WERI-Rb-1 (cell line): ENCODE measurements at regions not wholly inside any gene's neighbourhood (a gene's known extent, or its start where the extent isn't known, plus 50 kb on each side); places are given as distances from the start of the nearest gene placed in this dataset.

Source experiments
- DNase-seq: peaks from one replicate; pipeline ENCODE4 v3.0.0-alpha.2; 2020
- H3K27ac ChIP-seq: fragments of 250-450 bp; sonication (Bioruptor Pico); 2 replicates; pipeline ENCODE4 v1.5.1; 2020; ENCODE audit warnings: mild to moderate bottlenecking, moderate library complexity
- H3K27me3 ChIP-seq: fragments of 250-450 bp; sonication (Bioruptor Pico); 2 replicates; pipeline ENCODE4 v1.5.1; 2021; ENCODE audit warnings: mild to moderate bottlenecking, low read depth, moderate library complexity; ENCODE audit not compliant: insufficient read depth, severe bottlenecking
- H3K36me3 ChIP-seq: fragments of 250-450 bp; sonication (Bioruptor Pico); 2 replicates; pipeline ENCODE4 v1.5.1; 2020; ENCODE audit warnings: mild to moderate bottlenecking, moderate library complexity
- H3K4me3 ChIP-seq: 2 replicates; pipeline ENCODE4 v1.5.1; 2011; ENCODE audit warnings: low read depth, mild to moderate bottlenecking, control low read depth, low read length
- H3K9me3 ChIP-seq: fragments of 250-450 bp; sonication (Bioruptor Pico); 2 replicates; pipeline ENCODE4 v1.5.1; 2021; ENCODE audit warnings: mild to moderate bottlenecking, moderate library complexity; ENCODE audit not compliant: severe bottlenecking
- TF ChIP-seq, protein P1 (sequence below): IDR thresholded peaks from 2 replicates; pipeline ENCODE4 v1.5.1; 2011; ENCODE audit warnings: low read depth, mild to moderate bottlenecking, control low read depth, inconsistent platforms, low read length

DNA sequence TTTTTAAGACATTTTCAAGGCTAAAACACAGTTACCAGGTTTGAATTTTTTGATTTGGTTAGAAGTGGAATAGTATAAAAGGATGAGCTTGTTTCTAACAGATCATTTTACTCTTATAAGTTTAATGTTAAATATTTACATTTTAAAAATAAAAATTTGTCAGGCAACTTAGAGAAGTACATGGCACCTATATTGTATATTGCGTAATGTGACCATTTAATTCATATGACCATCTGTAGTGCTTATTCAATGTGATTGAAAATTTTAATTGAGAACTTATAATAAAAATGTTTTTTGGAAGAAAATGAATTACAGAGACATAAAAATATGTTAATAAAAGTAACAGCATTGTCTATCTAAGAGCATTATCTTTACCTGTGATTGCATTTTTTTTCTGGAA, 1632.4 kb downstream of the RPA4 start:
- TF ChIP-seq, protein P1, sequence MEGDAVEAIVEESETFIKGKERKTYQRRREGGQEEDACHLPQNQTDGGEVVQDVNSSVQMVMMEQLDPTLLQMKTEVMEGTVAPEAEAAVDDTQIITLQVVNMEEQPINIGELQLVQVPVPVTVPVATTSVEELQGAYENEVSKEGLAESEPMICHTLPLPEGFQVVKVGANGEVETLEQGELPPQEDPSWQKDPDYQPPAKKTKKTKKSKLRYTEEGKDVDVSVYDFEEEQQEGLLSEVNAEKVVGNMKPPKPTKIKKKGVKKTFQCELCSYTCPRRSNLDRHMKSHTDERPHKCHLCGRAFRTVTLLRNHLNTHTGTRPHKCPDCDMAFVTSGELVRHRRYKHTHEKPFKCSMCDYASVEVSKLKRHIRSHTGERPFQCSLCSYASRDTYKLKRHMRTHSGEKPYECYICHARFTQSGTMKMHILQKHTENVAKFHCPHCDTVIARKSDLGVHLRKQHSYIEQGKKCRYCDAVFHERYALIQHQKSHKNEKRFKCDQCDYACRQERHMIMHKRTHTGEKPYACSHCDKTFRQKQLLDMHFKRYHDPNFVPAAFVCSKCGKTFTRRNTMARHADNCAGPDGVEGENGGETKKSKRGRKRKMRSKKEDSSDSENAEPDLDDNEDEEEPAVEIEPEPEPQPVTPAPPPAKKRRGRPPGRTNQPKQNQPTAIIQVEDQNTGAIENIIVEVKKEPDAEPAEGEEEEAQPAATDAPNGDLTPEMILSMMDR = no peak
- Histone ChIP-seq H3K4me3 (no peak overlapping the region), H3K27ac (no peak overlapping the region), H3K9me3 (no peaks in the 10 kb centered on the region), H3K27me3 (peaks cover 45% of the 10 kb centered on the region), H3K36me3 (no peaks in the 10 kb centered on the region)
- no peak for DNase-seq

DNA sequence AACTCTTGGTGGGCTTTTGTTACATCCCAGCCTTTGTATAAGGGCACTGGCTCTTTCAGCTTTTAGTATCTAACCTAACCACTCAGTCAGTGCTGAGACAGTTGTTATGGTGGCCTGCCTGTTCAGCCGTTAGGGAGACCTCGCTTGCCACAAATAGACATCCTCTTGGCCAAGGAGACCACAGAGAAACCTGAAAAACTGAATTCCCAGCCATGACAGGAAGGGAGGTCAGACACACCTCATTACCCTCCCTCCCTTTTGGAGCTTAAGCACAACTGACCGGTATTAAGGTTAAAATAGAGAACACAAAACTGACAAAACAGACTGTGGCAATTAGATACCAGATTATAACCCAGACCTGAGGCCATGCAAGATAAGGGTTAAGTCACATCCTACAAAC, 1639.3 kb downstream of the RPA4 start:
- DNase-seq = no peak
- H3K27ac ChIP-seq = no peak overlapping the region
- no peaks in the 10 kb centered on the region for H3K9me3 ChIP-seq
- peaks cover 42% of the 10 kb centered on the region for H3K27me3 ChIP-seq
- H3K36me3 ChIP-seq = no peaks in the 10 kb centered on the region
- H3K4me3 ChIP-seq = no peak overlapping the region
- TF ChIP-seq, protein P1 = no peak

DNA sequence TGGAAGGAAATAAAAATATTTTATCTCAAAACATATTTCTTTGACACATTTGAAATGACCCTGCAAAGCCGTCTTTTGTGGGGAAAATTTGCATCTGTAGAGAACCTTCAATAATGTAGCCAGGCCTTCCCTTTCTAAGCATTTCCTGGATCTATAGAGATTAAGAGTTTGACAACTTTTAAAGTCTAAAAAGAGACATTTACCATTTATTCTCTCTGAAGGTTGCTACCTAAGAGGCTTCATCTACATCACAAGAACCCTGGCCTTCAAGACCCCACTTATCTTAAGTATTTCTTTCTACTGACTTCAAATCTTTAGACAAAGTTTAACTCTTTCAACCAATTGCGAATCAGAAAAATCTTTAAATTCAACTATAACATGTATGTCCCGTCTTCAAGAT, 1639.8 kb downstream of the RPA4 start:
- DNase-seq = no peak
- peaks cover 38% of the 10 kb centered on the region for H3K27me3 ChIP-seq
- no peaks in the 10 kb centered on the region for H3K36me3 ChIP-seq
- H3K27ac ChIP-seq = no peak overlapping the region
- H3K9me3 ChIP-seq = no peaks in the 10 kb centered on the region
- TF ChIP-seq, protein P1 = no peak
- no peak overlapping the region for H3K4me3 ChIP-seq

DNA sequence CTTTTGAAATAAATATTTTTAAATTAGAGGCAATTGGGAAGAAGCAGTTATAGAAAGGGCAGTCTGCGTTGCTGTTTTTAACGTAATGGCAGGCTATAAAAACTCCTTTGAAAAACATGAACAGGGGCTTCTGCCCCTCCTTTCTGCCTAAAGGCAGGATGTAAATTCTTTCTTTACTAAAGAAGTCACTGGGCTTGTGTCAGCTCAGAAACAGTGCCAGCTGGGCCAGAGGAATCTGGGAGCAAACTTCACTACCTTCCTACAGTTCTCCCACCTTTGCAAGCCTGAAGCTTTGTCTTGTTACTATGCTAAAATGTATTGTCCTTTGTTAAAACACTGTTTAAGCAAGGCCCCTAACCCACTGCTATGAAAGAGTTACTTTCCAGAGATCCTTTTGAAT, 1664.8 kb downstream of the RPA4 start:
- Histone ChIP-seq H3K27me3 (peaks cover 22% of the 10 kb centered on the region), H3K9me3 (no peaks in the 10 kb centered on the region), H3K36me3 (no peaks in the 10 kb centered on the region), H3K4me3 (no peak overlapping the region), H3K27ac (no peak overlapping the region)
- TF ChIP-seq, protein P1 = no peak
- DNase-seq = no peak

DNA sequence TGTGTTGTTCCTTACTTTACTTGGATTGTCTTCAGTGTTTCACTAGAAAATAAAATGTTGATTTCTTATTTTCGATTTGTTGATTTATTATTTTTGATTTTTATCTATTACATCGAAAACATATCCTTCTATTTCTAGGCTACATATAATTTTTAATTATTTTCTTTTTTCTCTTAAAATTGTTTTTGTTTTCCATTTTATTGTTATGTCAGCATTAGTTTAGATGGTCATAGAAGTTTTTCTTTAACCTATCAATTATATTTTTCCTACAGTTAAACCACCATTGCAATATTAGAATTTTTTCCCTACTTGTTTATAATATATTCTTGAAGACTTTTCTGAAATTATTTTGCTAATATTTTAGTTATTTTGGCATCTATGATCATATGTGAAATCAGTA, 1685.1 kb downstream of the RPA4 start:
- H3K36me3 ChIP-seq = no peaks in the 10 kb centered on the region
- H3K9me3 ChIP-seq = no peaks in the 10 kb centered on the region
- H3K27ac ChIP-seq = no peak overlapping the region
- TF ChIP-seq, protein P1 = no peak
- peaks cover 6% of the 10 kb centered on the region for H3K27me3 ChIP-seq
- no peak for DNase-seq
- H3K4me3 ChIP-seq = no peak overlapping the region

DNA sequence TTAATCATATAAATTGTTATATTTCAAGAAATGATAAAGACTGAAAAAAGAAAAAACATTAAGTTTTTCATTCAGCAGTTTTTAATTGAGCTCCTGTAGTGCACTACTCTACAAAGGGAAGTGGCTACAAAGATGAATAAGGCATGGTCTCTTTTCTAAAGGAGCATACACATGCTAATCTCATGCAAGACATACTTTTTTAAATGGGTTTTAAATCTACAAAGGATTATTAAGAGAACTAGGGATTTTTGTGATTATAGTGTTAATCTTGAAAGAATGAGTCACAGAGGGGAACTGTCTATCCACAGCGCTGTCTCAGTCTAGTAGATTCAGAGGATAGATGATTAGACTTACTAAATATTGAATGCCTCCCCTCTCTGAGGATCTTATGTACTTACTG, 1722.2 kb downstream of the RPA4 start:
- H3K36me3 ChIP-seq = no peaks in the 10 kb centered on the region
- H3K27ac ChIP-seq = no peak overlapping the region
- H3K9me3 ChIP-seq = no peaks in the 10 kb centered on the region
- H3K27me3 ChIP-seq = peaks cover 8% of the 10 kb centered on the region
- DNase-seq = no peak
- no peak overlapping the region for H3K4me3 ChIP-seq
- TF ChIP-seq, protein P1 = no peak
